Nephron (organoid): ENCODE measurements at regions not wholly inside any gene's neighbourhood (a gene's known extent, or its start where the extent isn't known, plus 50 kb on each side); places are given as distances from the start of the nearest gene placed in this dataset.

Experiments
- H3K27ac Mint-ChIP-seq, 3 experiments: 2 replicates each; pipeline ENCODE4 v1.8.0; 2020; ENCODE audit warnings: mixed read lengths in 3 of 3, mild to moderate bottlenecking in 2 of 3, moderate library complexity in 1 of 3
- H3K27me3 Mint-ChIP-seq: 2 replicates; pipeline ENCODE4 v1.8.0; 2021; ENCODE audit warnings: low read depth, mild to moderate bottlenecking, moderate library complexity, mixed read lengths
- H3K36me3 Mint-ChIP-seq: 2 replicates; pipeline ENCODE4 v1.8.0; 2020; ENCODE audit warnings: low read depth, mixed read lengths
- H3K4me1 Mint-ChIP-seq: 2 replicates; pipeline ENCODE4 v1.8.0; 2020; ENCODE audit warnings: mixed read lengths
- H3K4me3 Mint-ChIP-seq, 3 experiments: 2 replicates each; pipeline ENCODE4 v1.8.0; 2020; ENCODE audit warnings: mild to moderate bottlenecking in 3 of 3, mixed read lengths in 3 of 3, moderate library complexity in 2 of 3
- H3K9me3 Mint-ChIP-seq: 2 replicates; pipeline ENCODE4 v1.8.0; 2020; ENCODE audit warnings: mixed read lengths
- CTCF ChIP-seq, 3 experiments: fragments of 200-600 bp; sonication (generic); IDR thresholded peaks; one replicate each; pipeline ENCODE4 v1.5.0; 2021; ENCODE audit warnings: antibody characterized with exemption in 3 of 3; ENCODE audit not compliant: unreplicated experiment in 3 of 3

- H3K27ac Mint-ChIP-seq, result no peak overlapping the region
- no peak for TF ChIP-seq CTCF (IDR thresholded peaks at IDR 0.05; ENCODE audit: unreplicated experiment in 3 of 3)
- peaks cover 3% of the 10 kb centered on the region for H3K27me3 Mint-ChIP-seq
- no peaks in the 10 kb centered on the region for H3K36me3 Mint-ChIP-seq
- H3K9me3 Mint-ChIP-seq, result peaks cover 3% of the 10 kb centered on the region
- no peak overlapping the region for H3K4me3 Mint-ChIP-seq
- peaks cover 17% of the 10 kb centered on the region for H3K4me1 Mint-ChIP-seq
These were observed 702.8 kb downstream of the INHBA start for GRCh38 chr7:41000042-41000441.

GRCh38 chr7:40996233-40996677 lies 706.6 kb downstream of the INHBA start:
- H3K4me1 Mint-ChIP-seq, result peaks cover 17% of the 10 kb centered on the region
- H3K27ac Mint-ChIP-seq, result no peak overlapping the region
- H3K4me3 Mint-ChIP-seq, result no peak overlapping the region
- no peaks in the 10 kb centered on the region for H3K36me3 Mint-ChIP-seq
- no peak for TF ChIP-seq CTCF (IDR thresholded peaks at IDR 0.05; ENCODE audit: unreplicated experiment in 3 of 3)
- H3K27me3 Mint-ChIP-seq, result peaks cover 3% of the 10 kb centered on the region
- H3K9me3 Mint-ChIP-seq, result peaks cover 3% of the 10 kb centered on the region

GRCh38 chr7:40990841-40991240 lies 712.0 kb downstream of the INHBA start:
- no peaks in the 10 kb centered on the region for H3K27me3 Mint-ChIP-seq
- no peaks in the 10 kb centered on the region for H3K36me3 Mint-ChIP-seq
- H3K9me3 Mint-ChIP-seq, result no peaks in the 10 kb centered on the region
- TF ChIP-seq CTCF (IDR thresholded peaks at IDR 0.05; ENCODE audit: unreplicated experiment in 3 of 3), result no peak
- no peak overlapping the region for H3K27ac Mint-ChIP-seq
- H3K4me1 Mint-ChIP-seq, result peaks cover 15% of the 10 kb centered on the region
- H3K4me3 Mint-ChIP-seq, result no peak overlapping the region

- Mint-ChIP-seq H3K9me3 (peaks cover 4% of the 10 kb centered on the region), H3K36me3 (no peaks in the 10 kb centered on the region), H3K27me3 (no peaks in the 10 kb centered on the region), H3K4me1 (peaks cover 34% of the 10 kb centered on the region), H3K27ac (no peak overlapping the region), H3K4me3 (no peak overlapping the region)
- TF ChIP-seq CTCF (IDR thresholded peaks at IDR 0.05; ENCODE audit: unreplicated experiment in 3 of 3), result no peak
These were observed 715.3 kb downstream of the INHBA start for GRCh38 chr7:40987571-40987970.

- Mint-ChIP-seq H3K4me1 (peaks cover 34% of the 10 kb centered on the region), H3K4me3 (no peak overlapping the region), H3K27ac (peak overlapping the region; percentile 53 to 82 (median 74)), H3K9me3 (peaks cover 9% of the 10 kb centered on the region), H3K36me3 (peaks cover 3% of the 10 kb centered on the region), H3K27me3 (no peaks in the 10 kb centered on the region)
- TF ChIP-seq CTCF (IDR thresholded peaks at IDR 0.05; ENCODE audit: unreplicated experiment in 3 of 3), result no peak
These were observed 716.5 kb downstream of the INHBA start for GRCh38 chr7:40986351-40986873.

GRCh38 chr7:40983111-40983510 lies 719.8 kb downstream of the INHBA start:
- H3K36me3 Mint-ChIP-seq, result peaks cover 3% of the 10 kb centered on the region
- H3K27me3 Mint-ChIP-seq, result no peaks in the 10 kb centered on the region
- peaks cover 38% of the 10 kb centered on the region for H3K4me1 Mint-ChIP-seq
- no peak for TF ChIP-seq CTCF (IDR thresholded peaks at IDR 0.05; ENCODE audit: unreplicated experiment in 3 of 3)
- no peak overlapping the region for H3K4me3 Mint-ChIP-seq
- peaks cover 12% of the 10 kb centered on the region for H3K9me3 Mint-ChIP-seq
- peak overlapping the region; percentile 78 to 80 (median 80) for H3K27ac Mint-ChIP-seq
